GM12878 (cell line): ENCODE measurements at regions not wholly inside any gene's neighbourhood (a gene's known extent, or its start where the extent isn't known, plus 50 kb on each side); places are given as distances from the start of the nearest gene placed in this dataset.

Source experiments
- ATAC-seq: fragments of 200-7000 bp; cut with Tn5 transposase; 3 replicates; pipeline ENCODE4 v1.9.1; 2020; ENCODE audit warnings: mild to moderate bottlenecking, moderate library complexity
- BruUV-seq: library from RNA; stranded (reverse); fragments of 400-500 nt; replicated peaks from 2 replicates; lab custom pipeline; 2021; lab: Mats Ljungman, UMichigan
- CTCF ChIA-PET: fragments of 300-600 bp; sonication (Branson Sonifier 250); formaldehyde crosslinking; extraction: SDS; loops from one replicate; lab custom pipeline; 2021; ENCODE audit warnings: inconsistent platforms; lab: Yijun Ruan, JAX
- POLR2A ChIA-PET: fragments of 350-600 bp; formaldehyde crosslinking; extraction: SDS; loops from one replicate; lab custom pipeline; 2021; ENCODE audit warnings: inconsistent platforms; lab: Charles Lee
- RAD21 ChIA-PET: fragments of 300-600 bp; sonication (Branson Sonifier 250); formaldehyde crosslinking; loops from one replicate; lab custom pipeline; 2023; ENCODE audit warnings: antibody characterized with exemption; ENCODE audit not compliant: unreplicated experiment; lab: Charles Lee
- SMC1A ChIA-PET: fragments of 300-600 bp; sonication (Branson Sonifier 250); formaldehyde crosslinking; loops from one replicate; lab custom pipeline; 2023; ENCODE audit not compliant: unreplicated experiment, uncharacterized antibody; lab: Charles Lee
- DNase-seq: peaks from one replicate; pipeline ENCODE4 v3.0.0-alpha.2; 2011; ENCODE audit warnings: low read depth, low spot score
- FAIRE-seq: peaks from 3 replicates; lab custom pipeline; 2011; peaks lifted over from hg19 to GRCh38; lab: Jason Lieb, UNC
- H2AFZ ChIP-seq: 2 replicates; pipeline ENCODE4 v1.6.0; 2011; ENCODE audit warnings: low read depth, low read length, control low read depth; ENCODE audit not compliant: control insufficient read depth
- H3K27ac ChIP-seq: 2 replicates; pipeline ENCODE4 v1.5.1; 2011; ENCODE audit warnings: control low read depth; ENCODE audit not compliant: control insufficient read depth, insufficient read depth
- H3K27me3 ChIP-seq, 2 experiments: replicated peaks in 1 of 2; 2 replicates each; pipeline versions ENCODE4 v1.6.0 to v1.6.1; 2011; ENCODE audit warnings: low read length in 1 of 2; ENCODE audit not compliant: control insufficient read depth in 2 of 2, insufficient read depth in 2 of 2
- H3K36me3 ChIP-seq, 2 experiments: 2 replicates each; pipeline ENCODE4 v1.5.1; 2011; ENCODE audit warnings: low read length in 1 of 2; ENCODE audit not compliant: control insufficient read depth in 2 of 2, insufficient read depth in 2 of 2
- H3K4me1 ChIP-seq: 2 replicates; pipeline ENCODE4 v1.6.1; 2011; ENCODE audit warnings: mild to moderate bottlenecking, low read length, moderate library complexity, mixed read lengths; ENCODE audit not compliant: control insufficient read depth, insufficient read depth
- H3K4me2 ChIP-seq: 2 replicates; pipeline ENCODE4 v1.6.0; 2011; ENCODE audit warnings: control low read depth; ENCODE audit not compliant: control insufficient read depth, insufficient read depth
- H3K4me3 ChIP-seq: fragments of 200-600 bp; sonication (generic); 2 replicates; pipeline ENCODE4 v1.5.1; 2016
- H3K79me2 ChIP-seq: 2 replicates; pipeline ENCODE4 v1.6.0; 2011; ENCODE audit warnings: low read length; ENCODE audit not compliant: control insufficient read depth, insufficient read depth
- H3K9ac ChIP-seq: 2 replicates; pipeline ENCODE4 v1.8.0; 2011; ENCODE audit warnings: low read length, control low read depth, mixed read lengths; ENCODE audit not compliant: control insufficient read depth, insufficient read depth
- H3K9me3 ChIP-seq: replicated peaks from 3 replicates; pipeline ENCODE4 v1.5.1; 2011; ENCODE audit warnings: mild to moderate bottlenecking, low read length; ENCODE audit not compliant: control insufficient read depth, insufficient read depth
- H4K20me1 ChIP-seq: 2 replicates; pipeline ENCODE4 v1.6.0; 2011; ENCODE audit not compliant: control insufficient read depth, insufficient read depth
- IKZF1 ChIP-seq: fragments of 450-650 bp; conservative IDR thresholded peaks from 2 replicates; pipeline ENCODE4 v1.6.1; 2017; ENCODE audit warnings: antibody characterized with exemption, mild to moderate bottlenecking
- NFYB ChIP-seq: IDR thresholded peaks from 2 replicates; pipeline ENCODE4 v1.6.1; 2011; ENCODE audit warnings: low read depth, mild to moderate bottlenecking, low read length, improper control_type of control experiment, moderate library complexity; ENCODE audit not compliant: insufficient read depth
- in situ Hi-C: fragments of 300-500 bp; cut with MboI; formaldehyde crosslinking; loops from 9 replicates; pipeline ENCODE4 v1.14.3; 2018; ENCODE audit warnings: mixed read lengths
- intact Hi-C: fragments of 100-400 bp; cut with micrococcal nuclease; formaldehyde crosslinking; loops from one replicate; pipeline ENCODE4 v1.14.2; 2022; ENCODE audit not compliant: unreplicated experiment
- TF ChIP-seq, protein P1 (sequence below): IDR thresholded peaks from 2 replicates; pipeline ENCODE4 v1.6.1; 2011; ENCODE audit warnings: borderline replicate concordance, low read depth, mild to moderate bottlenecking, moderate library complexity, mixed read lengths, low read length; ENCODE audit not compliant: insufficient read depth; ENCODE audit errors: extremely low read length
- TF ChIP-seq, protein P2 (sequence below): fragments of 150-350 bp; IDR thresholded peaks from 2 replicates; pipeline ENCODE4 v1.6.1; 2016; ENCODE audit warnings: low read depth, low read length

DNA sequence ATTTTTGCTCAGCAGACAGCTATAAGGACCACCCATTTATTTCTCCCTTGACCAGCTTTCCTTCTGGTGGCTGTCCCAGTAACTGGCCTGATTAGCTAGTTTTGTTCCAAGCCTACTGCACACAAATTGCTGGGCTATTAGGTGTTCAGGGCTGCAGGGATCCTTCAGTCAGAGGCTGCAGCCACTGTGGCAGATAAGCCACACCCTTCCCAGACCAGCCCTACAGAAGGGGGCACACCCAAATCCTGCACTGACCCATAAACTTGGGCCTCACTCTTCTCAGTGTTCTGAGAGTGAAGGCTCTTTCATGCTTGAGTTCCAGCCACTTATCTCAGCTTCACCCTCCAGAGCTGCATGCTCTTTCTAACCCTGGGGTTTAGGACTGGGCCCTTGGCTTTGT lies 200.0 kb downstream of the AASDHPPT start:
- in situ Hi-C loops: no loop called here
- DNase-seq (no peak), ATAC-seq (peak; percentile 30), FAIRE-seq (no peak)
- no TSS peak for BruUV-seq
- Histone ChIP-seq H3K9ac (no peak overlapping the region), H3K4me2 (no peak overlapping the region), H3K9me3 (no peaks in the 10 kb centered on the region), H3K4me3 (no peak overlapping the region), H2AFZ (no peak overlapping the region), H3K27ac (no peak overlapping the region), H4K20me1 (no peaks in the 10 kb centered on the region), H3K36me3 (no peaks in the 10 kb centered on the region), H3K79me2 (no peaks in the 10 kb centered on the region), H3K27me3 (no peaks in the 10 kb centered on the region), H3K4me1 (no peaks in the 10 kb centered on the region)
- TF ChIP-seq NFYB (no peak), IKZF1 (no peak)
- TF ChIP-seq, protein P1, sequence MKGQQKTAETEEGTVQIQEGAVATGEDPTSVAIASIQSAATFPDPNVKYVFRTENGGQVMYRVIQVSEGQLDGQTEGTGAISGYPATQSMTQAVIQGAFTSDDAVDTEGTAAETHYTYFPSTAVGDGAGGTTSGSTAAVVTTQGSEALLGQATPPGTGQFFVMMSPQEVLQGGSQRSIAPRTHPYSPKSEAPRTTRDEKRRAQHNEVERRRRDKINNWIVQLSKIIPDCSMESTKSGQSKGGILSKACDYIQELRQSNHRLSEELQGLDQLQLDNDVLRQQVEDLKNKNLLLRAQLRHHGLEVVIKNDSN: no peak
- TF ChIP-seq, protein P2, sequence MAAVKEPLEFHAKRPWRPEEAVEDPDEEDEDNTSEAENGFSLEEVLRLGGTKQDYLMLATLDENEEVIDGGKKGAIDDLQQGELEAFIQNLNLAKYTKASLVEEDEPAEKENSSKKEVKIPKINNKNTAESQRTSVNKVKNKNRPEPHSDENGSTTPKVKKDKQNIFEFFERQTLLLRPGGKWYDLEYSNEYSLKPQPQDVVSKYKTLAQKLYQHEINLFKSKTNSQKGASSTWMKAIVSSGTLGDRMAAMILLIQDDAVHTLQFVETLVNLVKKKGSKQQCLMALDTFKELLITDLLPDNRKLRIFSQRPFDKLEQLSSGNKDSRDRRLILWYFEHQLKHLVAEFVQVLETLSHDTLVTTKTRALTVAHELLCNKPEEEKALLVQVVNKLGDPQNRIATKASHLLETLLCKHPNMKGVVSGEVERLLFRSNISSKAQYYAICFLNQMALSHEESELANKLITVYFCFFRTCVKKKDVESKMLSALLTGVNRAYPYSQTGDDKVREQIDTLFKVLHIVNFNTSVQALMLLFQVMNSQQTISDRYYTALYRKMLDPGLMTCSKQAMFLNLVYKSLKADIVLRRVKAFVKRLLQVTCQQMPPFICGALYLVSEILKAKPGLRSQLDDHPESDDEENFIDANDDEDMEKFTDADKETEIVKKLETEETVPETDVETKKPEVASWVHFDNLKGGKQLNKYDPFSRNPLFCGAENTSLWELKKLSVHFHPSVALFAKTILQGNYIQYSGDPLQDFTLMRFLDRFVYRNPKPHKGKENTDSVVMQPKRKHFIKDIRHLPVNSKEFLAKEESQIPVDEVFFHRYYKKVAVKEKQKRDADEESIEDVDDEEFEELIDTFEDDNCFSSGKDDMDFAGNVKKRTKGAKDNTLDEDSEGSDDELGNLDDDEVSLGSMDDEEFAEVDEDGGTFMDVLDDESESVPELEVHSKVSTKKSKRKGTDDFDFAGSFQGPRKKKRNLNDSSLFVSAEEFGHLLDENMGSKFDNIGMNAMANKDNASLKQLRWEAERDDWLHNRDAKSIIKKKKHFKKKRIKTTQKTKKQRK: no peak
- RAD21 ChIA-PET: no interaction called here
- SMC1A ChIA-PET: interaction anchor here (0.7 to 1.3 kb wide), 2 partner anchors 16 to 210 kb away, joined by 3 to 5 read pairs; no protein-coding TSS in a partner anchor
- CTCF ChIA-PET: interaction anchor here (0.6 to 1.6 kb wide), 6 partner anchors 16 to 763 kb away, joined by 3 to 4 read pairs (median 4); no protein-coding TSS in a partner anchor
- POLR2A ChIA-PET: no interaction called here
- intact Hi-C loops: no loop called here
